ENCODE measurements at regions not wholly inside any gene's neighbourhood (a gene's known extent, or its start where the extent isn't known, plus 50 kb on each side); places are given as distances from the start of the nearest gene placed in this dataset.

- Histone ChIP-seq H3K36me3 (ENCODE audit: control insufficient read depth, insufficient read depth, low read length) (no peaks in the 10 kb centered on the region), H3K27ac (ENCODE audit: low read length) (no peak overlapping the region), H3K27me3 (ENCODE audit: control insufficient read depth, insufficient read depth, low read length) (no peaks in the 10 kb centered on the region), H3K4me3 (ENCODE audit: low read depth in 2 of 2, low read length in 2 of 2) (no peak overlapping the region), H3K9me3 (ENCODE audit: control insufficient read depth, insufficient read depth, low read depth, low read length) (peaks cover 3% of the 10 kb centered on the region; the same call in 1 of the 2 replicates), H3K4me1 (ENCODE audit: control insufficient read depth, insufficient read depth, low read length) (no peaks in the 10 kb centered on the region)
- in situ Hi-C loops (cut with HindIII; ENCODE audit: low pct_unique_long_range_greater_than_20kb, low sequenced_read_pairs): no loop called here
- ChIA-PET CTCF (no interaction called here), POLR2A (no interaction called here)
- DNase-seq (ENCODE audit: low read depth, low spot score): no peak
- no peak for TF ChIP-seq CTCF (IDR thresholded peaks at IDR 0.05)
- no peak for TF ChIP-seq SIN3A (IDR thresholded peaks at IDR 0.05; ENCODE audit: borderline replicate concordance, insufficient read depth, low read depth, low read length)
- no peak for TF ChIP-seq POLR2AphosphoS5 (IDR thresholded peaks at IDR 0.05; ENCODE audit: low read depth, low read length)
- TF ChIP-seq, protein P1, sequence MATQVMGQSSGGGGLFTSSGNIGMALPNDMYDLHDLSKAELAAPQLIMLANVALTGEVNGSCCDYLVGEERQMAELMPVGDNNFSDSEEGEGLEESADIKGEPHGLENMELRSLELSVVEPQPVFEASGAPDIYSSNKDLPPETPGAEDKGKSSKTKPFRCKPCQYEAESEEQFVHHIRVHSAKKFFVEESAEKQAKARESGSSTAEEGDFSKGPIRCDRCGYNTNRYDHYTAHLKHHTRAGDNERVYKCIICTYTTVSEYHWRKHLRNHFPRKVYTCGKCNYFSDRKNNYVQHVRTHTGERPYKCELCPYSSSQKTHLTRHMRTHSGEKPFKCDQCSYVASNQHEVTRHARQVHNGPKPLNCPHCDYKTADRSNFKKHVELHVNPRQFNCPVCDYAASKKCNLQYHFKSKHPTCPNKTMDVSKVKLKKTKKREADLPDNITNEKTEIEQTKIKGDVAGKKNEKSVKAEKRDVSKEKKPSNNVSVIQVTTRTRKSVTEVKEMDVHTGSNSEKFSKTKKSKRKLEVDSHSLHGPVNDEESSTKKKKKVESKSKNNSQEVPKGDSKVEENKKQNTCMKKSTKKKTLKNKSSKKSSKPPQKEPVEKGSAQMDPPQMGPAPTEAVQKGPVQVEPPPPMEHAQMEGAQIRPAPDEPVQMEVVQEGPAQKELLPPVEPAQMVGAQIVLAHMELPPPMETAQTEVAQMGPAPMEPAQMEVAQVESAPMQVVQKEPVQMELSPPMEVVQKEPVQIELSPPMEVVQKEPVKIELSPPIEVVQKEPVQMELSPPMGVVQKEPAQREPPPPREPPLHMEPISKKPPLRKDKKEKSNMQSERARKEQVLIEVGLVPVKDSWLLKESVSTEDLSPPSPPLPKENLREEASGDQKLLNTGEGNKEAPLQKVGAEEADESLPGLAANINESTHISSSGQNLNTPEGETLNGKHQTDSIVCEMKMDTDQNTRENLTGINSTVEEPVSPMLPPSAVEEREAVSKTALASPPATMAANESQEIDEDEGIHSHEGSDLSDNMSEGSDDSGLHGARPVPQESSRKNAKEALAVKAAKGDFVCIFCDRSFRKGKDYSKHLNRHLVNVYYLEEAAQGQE (IDR thresholded peaks at IDR 0.05; ENCODE audit: insufficient read depth in 1 of 2, low read depth in 2 of 2, low read length in 1 of 2): no peak
- TF ChIP-seq TCF7L2 (IDR thresholded peaks at IDR 0.05; ENCODE audit: low read depth, low read length): no peak
- ATAC-seq: peak; percentile 66
- intact Hi-C loops (cut with micrococcal nuclease; ENCODE audit: unreplicated experiment): no loop called here
- no TSS peak for BruUV-seq (replicated peaks)
Measured at GRCh38 chr5:45793638-45794532, 97.7 kb upstream of the HCN1 start.

DNA sequence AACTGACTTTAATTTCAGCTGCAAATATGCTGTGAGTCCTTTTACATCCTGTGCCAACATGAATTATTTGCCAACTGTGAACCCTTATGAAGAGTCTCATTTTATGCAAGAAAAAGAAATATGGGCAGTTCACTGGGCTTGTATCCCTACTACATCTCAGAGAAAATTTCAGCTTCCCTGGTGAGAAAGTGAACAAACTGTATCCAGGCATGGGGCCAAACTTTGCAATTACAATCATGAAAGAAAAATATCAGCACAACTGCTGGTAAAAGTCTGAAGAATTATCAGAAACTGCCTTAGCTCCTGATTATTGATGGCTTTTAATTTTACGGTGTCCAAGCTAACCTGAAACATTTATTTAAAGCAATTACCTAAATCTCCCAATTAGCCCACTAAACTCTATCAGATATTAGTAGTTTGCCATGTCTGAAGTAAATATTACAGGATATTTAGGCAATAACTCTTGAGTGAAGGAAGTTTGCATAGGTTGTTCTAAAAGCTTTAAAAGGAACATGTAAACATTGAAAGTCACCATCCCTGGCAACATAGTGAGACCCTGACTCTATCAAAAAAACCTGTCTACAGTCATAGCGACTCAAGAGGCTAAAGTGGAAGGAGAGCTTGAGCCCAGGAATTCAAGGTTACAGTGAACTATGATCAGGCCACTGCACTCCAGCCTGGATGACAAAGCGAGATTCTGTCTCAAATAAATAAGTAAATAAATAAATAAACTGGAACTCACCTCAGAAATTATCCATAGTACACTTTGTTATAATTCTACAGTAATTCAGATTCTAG, 83.9 kb upstream of the HCN1 start:
- in situ Hi-C loops (cut with HindIII; ENCODE audit: low pct_unique_long_range_greater_than_20kb, low sequenced_read_pairs) (no loop called here), intact Hi-C loops (cut with micrococcal nuclease; ENCODE audit: unreplicated experiment) (no loop called here)

More for the DNA sequence above, 83.9 kb upstream of the HCN1 start:
- Histone ChIP-seq H3K4me3 (ENCODE audit: low read depth in 2 of 2, low read length in 2 of 2) (no peak overlapping the region), H3K4me1 (ENCODE audit: control insufficient read depth, insufficient read depth, low read length) (no peaks in the 10 kb centered on the region), H3K27ac (ENCODE audit: low read length) (no peak overlapping the region), H3K27me3 (ENCODE audit: control insufficient read depth, insufficient read depth, low read length) (no peaks in the 10 kb centered on the region), H3K36me3 (ENCODE audit: control insufficient read depth, insufficient read depth, low read length) (no peaks in the 10 kb centered on the region), H3K9me3 (ENCODE audit: control insufficient read depth, insufficient read depth, low read depth, low read length) (no peaks in the 10 kb centered on the region)
- no TSS peak for BruUV-seq (replicated peaks)
- POLR2A ChIA-PET: no interaction called here
- CTCF ChIA-PET: no interaction called here
- ATAC-seq: no peak
- TF ChIP-seq SIN3A (IDR thresholded peaks at IDR 0.05; ENCODE audit: borderline replicate concordance, insufficient read depth, low read depth, low read length) (no peak), CTCF (IDR thresholded peaks at IDR 0.05) (no peak), TCF7L2 (IDR thresholded peaks at IDR 0.05; ENCODE audit: low read depth, low read length) (no peak), POLR2AphosphoS5 (IDR thresholded peaks at IDR 0.05; ENCODE audit: low read depth, low read length) (no peak)
- TF ChIP-seq, protein P1 (IDR thresholded peaks at IDR 0.05; ENCODE audit: insufficient read depth in 1 of 2, low read depth in 2 of 2, low read length in 1 of 2): no peak
- no peak for DNase-seq (ENCODE audit: low read depth, low spot score)
